ENCODE measurements at regions not wholly inside any gene's neighbourhood (a gene's known extent, or its start where the extent isn't known, plus 50 kb on each side); places are given as distances from the start of the nearest gene placed in this dataset.
"Not testable (repeated sequence)": the region's sequence is repeated elsewhere in the genome, so short reads cannot be mapped to it uniquely, and the experiment has no call there.

DNA sequence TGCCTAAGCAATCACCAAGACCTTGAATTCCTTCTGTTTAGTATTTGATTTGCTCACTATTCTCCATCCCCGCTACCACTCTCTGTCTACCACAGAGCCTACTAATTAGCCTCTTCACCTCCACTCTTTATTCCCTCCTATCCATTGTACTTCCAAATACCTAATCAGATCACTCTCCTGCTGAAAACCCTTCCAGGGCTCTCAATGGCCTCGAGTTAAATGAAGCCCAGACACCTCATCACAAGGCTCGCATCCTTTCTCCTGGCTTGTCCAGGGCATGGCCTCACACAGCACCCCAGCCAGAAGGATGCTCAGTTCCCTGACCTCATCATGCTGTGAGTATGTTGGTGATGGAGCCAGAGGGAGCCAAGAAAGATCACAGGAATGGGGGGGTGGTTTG lies 71.4 kb upstream of the PRMT8 start:
- 52 to 62% methylated on average over 2 to 3 of the region's 3 CpGs for WGBS, 2 donors
- Histone ChIP-seq H3K27ac (no peak overlapping the region), H3K27me3 (peaks cover 0 to 86% (median 0%) of the 10 kb centered on the region in 4 donors)

DNA sequence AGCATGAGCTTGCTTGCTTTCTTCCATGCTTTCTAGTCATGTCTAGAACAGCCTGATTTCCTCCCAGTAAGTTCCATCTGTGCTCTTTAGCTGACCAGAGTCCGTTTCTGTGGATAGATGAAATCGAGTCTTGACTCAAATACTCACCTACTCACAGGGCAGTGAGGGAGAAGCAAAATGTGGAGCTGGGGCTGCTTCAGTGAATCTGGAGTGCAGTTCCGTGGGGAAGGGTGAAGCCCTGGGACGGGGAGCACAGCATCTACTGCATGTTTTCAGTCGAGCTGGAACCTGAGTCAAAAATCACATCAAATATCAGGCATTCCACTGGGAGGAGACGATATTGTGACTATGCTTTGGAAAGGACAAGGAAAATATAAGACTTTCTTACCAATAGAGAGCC lies 70.3 kb upstream of the PRMT8 start:
- TF ChIP-seq, protein P1, sequence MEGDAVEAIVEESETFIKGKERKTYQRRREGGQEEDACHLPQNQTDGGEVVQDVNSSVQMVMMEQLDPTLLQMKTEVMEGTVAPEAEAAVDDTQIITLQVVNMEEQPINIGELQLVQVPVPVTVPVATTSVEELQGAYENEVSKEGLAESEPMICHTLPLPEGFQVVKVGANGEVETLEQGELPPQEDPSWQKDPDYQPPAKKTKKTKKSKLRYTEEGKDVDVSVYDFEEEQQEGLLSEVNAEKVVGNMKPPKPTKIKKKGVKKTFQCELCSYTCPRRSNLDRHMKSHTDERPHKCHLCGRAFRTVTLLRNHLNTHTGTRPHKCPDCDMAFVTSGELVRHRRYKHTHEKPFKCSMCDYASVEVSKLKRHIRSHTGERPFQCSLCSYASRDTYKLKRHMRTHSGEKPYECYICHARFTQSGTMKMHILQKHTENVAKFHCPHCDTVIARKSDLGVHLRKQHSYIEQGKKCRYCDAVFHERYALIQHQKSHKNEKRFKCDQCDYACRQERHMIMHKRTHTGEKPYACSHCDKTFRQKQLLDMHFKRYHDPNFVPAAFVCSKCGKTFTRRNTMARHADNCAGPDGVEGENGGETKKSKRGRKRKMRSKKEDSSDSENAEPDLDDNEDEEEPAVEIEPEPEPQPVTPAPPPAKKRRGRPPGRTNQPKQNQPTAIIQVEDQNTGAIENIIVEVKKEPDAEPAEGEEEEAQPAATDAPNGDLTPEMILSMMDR (IDR thresholded peaks at IDR 0.05) = no peak
- TF ChIP-seq POLR2A (IDR thresholded peaks at IDR 0.05) = no peak
- no peaks in the 10 kb centered on the region for H3K9me3 ChIP-seq
- H3K27me3 ChIP-seq = peaks cover 0 to 76% (median 0%) of the 10 kb centered on the region in 4 donors
- no peaks in the 10 kb centered on the region for H3K36me3 ChIP-seq
- DNase-seq = no peak
- 51 to 62% methylated on average over 3 to 6 of the region's 6 CpGs for WGBS, 2 donors
- no peak overlapping the region for H3K27ac ChIP-seq
- no peak overlapping the region for H3K4me3 ChIP-seq
- intact Hi-C loops (cut with DNase I) = no loop called here
- no peaks in the 10 kb centered on the region for H3K4me1 ChIP-seq

More for the DNA sequence above, 71.4 kb upstream of the PRMT8 start:
- no peak for TF ChIP-seq POLR2A (IDR thresholded peaks at IDR 0.05)
- TF ChIP-seq, protein P1 (IDR thresholded peaks at IDR 0.05) = no peak
- DNase-seq = no peak
- Histone ChIP-seq H3K4me3 (no peak overlapping the region), H3K36me3 (no peaks in the 10 kb centered on the region), H3K4me1 (no peaks in the 10 kb centered on the region), H3K9me3 (no peaks in the 10 kb centered on the region)
- intact Hi-C loops (cut with DNase I) = no loop called here

DNA sequence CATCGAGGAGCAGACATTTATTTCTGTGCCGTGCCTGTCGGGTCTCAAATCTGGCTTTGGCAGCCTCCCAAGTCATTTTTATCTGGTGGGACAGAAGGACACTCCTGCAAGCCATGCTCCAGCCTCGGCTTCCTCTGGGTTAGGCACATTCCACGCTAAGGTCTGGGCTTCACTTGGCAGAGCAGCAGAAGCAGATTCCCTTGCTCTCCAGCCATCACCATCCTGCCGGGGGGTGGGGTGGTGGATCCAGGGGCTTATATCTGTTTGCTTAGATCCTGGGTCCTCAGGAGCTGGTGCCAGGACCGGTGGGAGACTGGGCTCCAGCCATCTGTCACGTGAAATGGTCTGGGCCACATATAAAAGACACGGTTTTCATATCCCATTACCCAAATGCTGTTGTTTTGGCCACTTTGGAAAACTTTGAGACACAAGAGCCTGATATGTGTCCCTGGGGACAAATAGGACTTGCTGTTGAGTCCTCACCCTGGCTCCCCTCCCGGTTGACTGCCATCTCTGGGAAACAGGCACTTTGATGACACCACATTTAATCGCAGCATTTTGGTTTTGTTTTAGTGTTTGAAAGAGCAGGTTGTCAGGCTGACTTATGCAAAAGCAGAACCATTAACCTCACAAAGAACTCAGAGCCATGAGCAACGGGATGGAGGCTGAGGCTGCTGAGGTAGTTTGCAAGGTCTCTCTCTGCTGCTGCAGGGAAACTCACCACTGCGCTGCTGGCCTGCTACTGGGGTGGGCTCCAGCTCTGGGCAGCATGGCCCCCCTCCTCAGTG lies 69.6 kb upstream of the PRMT8 start:
- peaks cover 0 to 72% (median 0%) of the 10 kb centered on the region in 4 donors for H3K27me3 ChIP-seq
- no peak overlapping the region for H3K27ac ChIP-seq
- no peak overlapping the region for H3K4me3 ChIP-seq
- TF ChIP-seq, protein P1 (IDR thresholded peaks at IDR 0.05) = no peak
- no peak for TF ChIP-seq POLR2A (IDR thresholded peaks at IDR 0.05)
- no peaks in the 10 kb centered on the region for H3K9me3 ChIP-seq
- WGBS, 2 donors = 45 to 50% methylated on average over 9 to 13 of the region's 13 CpGs
- H3K4me1 ChIP-seq = no peaks in the 10 kb centered on the region
- no peaks in the 10 kb centered on the region for H3K36me3 ChIP-seq
- no peak for DNase-seq
- intact Hi-C loops (cut with DNase I) = no loop called here

DNA sequence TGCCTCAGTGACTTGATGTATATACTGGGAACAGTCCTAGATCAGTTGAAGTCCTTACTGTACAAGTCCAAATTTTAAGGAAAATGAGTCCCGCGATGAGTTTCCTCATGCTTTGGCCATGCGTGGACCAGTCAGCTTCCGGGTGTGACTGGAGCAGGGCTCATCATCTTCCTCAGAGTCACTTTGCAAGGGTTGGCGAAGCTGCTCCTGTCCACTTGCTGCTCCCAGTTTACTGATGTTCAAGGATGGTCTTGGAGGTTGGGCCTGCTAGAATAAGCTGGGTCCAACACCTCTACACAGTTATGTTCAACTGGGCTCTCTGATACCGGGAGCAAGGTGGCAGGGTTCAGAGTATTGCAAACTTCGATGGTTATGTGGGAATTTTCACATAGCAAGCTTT lies 66.2 kb upstream of the PRMT8 start:
- H3K27me3 ChIP-seq = peaks cover 0 to 51% (median 0%) of the 10 kb centered on the region in 4 donors
- H3K36me3 ChIP-seq; H3K4me1 ChIP-seq; intact Hi-C loops (cut with DNase I); H3K4me3 ChIP-seq; H3K9me3 ChIP-seq; H3K27ac ChIP-seq; DNase-seq: not testable (repeated sequence)
- 75 to 90% methylated on average over 4 to 6 of the region's 7 CpGs for WGBS, 2 donors

DNA sequence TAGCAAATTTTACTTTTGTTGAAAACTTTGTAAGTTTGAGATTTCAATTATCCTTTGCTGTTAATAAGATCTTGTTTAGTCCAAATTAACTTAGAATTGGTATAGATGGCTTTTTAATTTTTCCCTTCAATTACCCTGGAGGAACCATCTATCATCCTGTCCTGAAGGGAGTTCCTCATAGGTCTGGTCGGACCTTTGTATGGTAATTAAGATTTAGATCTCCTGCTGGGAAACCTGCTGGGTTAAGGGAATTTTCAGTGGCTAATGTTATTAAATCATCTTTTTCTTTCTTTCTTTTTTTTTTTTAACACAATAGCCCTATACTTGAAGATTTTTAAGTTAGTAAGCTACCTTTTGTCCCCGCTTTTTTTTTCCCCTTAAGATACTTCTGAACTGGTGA lies 63.0 kb upstream of the PRMT8 start:
- intact Hi-C loops (cut with DNase I) = no loop called here
- Histone ChIP-seq H3K27ac (no peak overlapping the region), H3K4me1 (no peaks in the 10 kb centered on the region), H3K4me3 (no peak overlapping the region), H3K27me3 (peaks cover 0 to 23% (median 0%) of the 10 kb centered on the region in 4 donors), H3K9me3 (no peaks in the 10 kb centered on the region), H3K36me3 (no peaks in the 10 kb centered on the region)
- 62 to 84% methylated on average over 2 of the region's 2 CpGs for WGBS, 2 donors
- DNase-seq = no peak
- TF ChIP-seq POLR2A (IDR thresholded peaks at IDR 0.05) = no peak
- TF ChIP-seq, protein P1 (IDR thresholded peaks at IDR 0.05) = no peak

Measured in esophagus squamous epithelium (tissue), 5 donors.